Choroid plexus epithelial cell (primary cell): ENCODE measurements at regions not wholly inside any gene's neighbourhood (a gene's known extent, or its start where the extent isn't known, plus 50 kb on each side); places are given as distances from the start of the nearest gene placed in this dataset.
A peak's percentile ranks its signal among the peaks of the same experiment; 100 is the strongest.

ENCODE experiments used
- DNase-seq: peaks from one replicate; pipeline ENCODE4 v3.0.0-alpha.2; 2010; ENCODE audit warnings: low read depth
- H3K4me3 ChIP-seq: 2 replicates; pipeline ENCODE4 v1.5.1; 2011; ENCODE audit warnings: low read depth, mild to moderate bottlenecking, control low read depth, low read length, moderate library complexity
- CTCF ChIP-seq: conservative IDR thresholded peaks from 2 replicates; pipeline ENCODE4 v1.5.1; 2011; ENCODE audit warnings: low read depth, mild to moderate bottlenecking, control low read depth, inconsistent platforms, low read length, moderate library complexity

DNA sequence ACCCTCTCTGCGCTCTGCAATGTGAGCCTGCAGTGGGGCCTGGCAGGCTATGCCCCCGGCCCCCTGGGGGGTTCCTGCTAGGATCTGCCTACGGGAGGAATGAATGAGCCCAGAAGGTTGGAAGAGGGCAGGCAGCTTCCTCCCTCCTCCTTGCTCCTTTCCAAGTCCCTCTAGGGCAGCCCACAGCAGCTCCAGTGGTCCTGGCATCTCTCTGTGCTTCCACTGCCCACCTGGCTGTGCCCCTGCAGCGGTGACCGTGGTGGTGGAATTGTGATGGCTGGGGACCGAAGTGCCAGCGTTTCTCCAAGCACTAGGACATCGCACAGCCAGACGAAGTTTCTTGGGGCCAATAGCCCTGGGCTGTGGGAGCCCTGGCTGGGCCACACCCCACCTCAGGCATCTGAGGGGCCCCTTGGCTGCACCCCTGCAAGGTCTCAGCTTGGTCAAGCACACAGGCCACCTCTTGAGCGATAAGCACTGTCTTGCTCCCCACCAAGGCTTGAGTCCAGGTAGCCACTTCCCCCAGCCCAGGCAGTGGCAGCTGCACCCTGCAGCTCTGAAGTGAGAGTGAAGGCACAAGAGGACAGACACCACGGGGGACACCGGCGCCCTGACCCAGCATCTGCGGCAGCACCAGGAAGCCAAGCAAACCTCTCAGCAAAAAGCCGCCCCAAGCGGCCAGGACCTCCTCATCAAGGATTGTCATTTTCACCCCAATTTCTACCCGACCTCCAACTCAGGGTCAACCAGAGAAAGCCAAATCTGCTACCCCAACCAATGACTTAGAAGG is 346.3 kb downstream of the CTTN start:
- no peak for DNase-seq
- TF ChIP-seq CTCF: no peak

DNA sequence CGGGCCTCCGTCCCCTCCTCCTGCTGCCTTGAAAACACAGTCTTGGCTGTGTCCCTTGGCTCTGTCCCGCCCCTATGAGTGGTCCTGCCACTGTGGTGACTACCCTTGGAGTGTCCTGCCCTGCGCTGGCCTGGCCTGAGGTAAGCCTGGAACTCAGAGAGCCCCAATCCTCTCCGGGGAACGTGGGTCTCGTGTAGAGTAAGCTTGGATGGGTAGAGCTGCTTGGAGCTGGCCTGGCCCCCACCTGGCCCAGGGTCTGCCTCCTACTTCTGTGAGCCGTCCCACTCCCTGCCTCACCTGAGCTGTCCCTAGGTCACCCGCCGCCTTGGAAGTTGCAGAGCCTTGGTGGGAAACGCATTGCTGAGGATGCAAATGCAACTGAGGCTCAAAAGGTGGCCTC is 347.1 kb downstream of the CTTN start:
- no peak for TF ChIP-seq CTCF
- H3K4me3 ChIP-seq: no peak overlapping the region
- no peak for DNase-seq

More for the DNA sequence above, 346.3 kb downstream of the CTTN start:
- H3K4me3 ChIP-seq: no peak overlapping the region

- H3K4me3 ChIP-seq: no peak overlapping the region
- no peak for DNase-seq
- TF ChIP-seq CTCF: no peak
Observed at GRCh38 chr11:70745941-70746340, 347.6 kb downstream of the CTTN start.

DNA sequence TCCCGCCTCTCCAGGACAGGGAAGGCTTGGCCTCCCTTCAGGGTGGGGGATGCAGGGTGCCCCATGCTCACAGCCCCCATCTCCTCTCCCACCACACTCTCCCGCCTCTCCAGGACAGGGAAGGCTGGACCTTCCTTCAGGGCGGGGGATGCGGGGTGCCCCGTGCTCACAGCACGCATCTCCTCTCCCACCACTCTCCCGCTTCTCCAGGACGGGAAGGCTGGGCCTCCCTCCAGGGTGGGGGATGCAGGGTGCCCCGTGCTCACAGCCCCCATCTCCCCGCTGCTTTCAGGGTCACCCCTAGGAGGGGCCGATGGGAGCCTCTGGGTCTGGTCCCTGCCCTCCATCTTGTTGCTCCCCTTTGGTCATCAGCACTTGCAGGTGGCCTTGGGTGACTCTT is 348.0 kb downstream of the CTTN start:
- no peak overlapping the region for H3K4me3 ChIP-seq
- TF ChIP-seq CTCF: no peak
- no peak for DNase-seq

GRCh38 chr11:70747285-70747684 is 349.0 kb downstream of the CTTN start:
- DNase-seq: no peak
- no peak overlapping the region for H3K4me3 ChIP-seq
- TF ChIP-seq CTCF: no peak

- TF ChIP-seq CTCF: no peak
- H3K4me3 ChIP-seq: no peak overlapping the region
- no peak for DNase-seq
Observed at GRCh38 chr11:70747921-70748320, 349.6 kb downstream of the CTTN start.

- DNase-seq: peak; percentile 2
- TF ChIP-seq CTCF: no peak
Observed at GRCh38 chr11:70751142-70751734, 352.9 kb downstream of the CTTN start.

More at GRCh38 chr11:70751142-70751734, 352.9 kb downstream of the CTTN start:
- no peak overlapping the region for H3K4me3 ChIP-seq
